ENCODE measurements at regions not wholly inside any gene's neighbourhood (a gene's known extent, or its start where the extent isn't known, plus 50 kb on each side); places are given as distances from the start of the nearest gene placed in this dataset.

DNA sequence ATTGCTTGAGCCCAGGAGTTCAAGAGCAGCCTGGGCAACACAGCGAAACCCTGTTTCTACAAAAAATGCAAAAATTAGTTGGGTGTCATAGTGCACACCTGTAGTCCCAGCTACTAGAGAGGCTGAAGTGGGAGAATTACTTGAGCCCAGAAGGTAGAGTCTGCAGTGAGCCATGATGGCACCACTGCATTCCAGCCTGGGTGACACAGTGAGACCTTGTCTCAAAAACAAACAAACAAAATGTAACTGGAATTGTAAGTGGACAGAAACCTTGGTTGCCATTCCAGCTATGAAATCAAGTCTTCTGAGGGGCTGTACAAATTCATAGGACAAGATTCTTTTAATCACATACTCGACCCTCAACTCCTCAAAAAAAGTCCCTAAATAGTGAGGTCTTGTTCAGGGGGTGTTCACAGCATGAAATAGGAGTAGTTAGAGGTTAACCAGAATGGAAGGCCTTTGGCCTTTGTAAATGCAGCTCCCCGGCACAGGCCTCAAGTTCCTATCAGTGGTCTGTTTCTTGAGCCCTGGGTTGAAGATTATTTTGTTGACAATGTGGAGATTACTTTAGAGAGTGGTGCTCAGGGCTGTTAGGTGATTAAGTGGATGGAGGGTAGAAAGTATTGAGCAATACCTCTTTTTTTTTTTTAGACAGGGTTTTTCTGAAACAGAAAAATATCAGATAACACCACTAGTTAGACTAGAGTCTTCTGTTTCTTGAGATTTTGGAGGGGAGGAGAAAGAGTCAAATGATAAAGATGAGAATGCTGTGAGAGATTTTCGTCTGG is 138.7 kb upstream of the ZNF648 start:
- Histone ChIP-seq H3K4me1 (ENCODE audit: control insufficient read depth in 1 of 2, insufficient read depth in 2 of 2, low read length in 2 of 2) (no peaks in the 10 kb centered on the region), H3K27me3 (ENCODE audit: insufficient read depth, low read length) (no peaks in the 10 kb centered on the region), H3K36me3 (ENCODE audit: control insufficient read depth in 1 of 2, insufficient read depth in 2 of 2, low read length in 2 of 2) (no peaks in the 10 kb centered on the region), H3K4me2 (ENCODE audit: low read length) (no peak overlapping the region), H3K9ac (ENCODE audit: low read length) (no peak overlapping the region), H3K9me3 (ENCODE audit: control insufficient read depth in 1 of 2, insufficient read depth in 1 of 2, low read depth in 1 of 2, low read length in 2 of 2) (no peaks in the 10 kb centered on the region), H3K9me2 (ENCODE audit: insufficient read depth) (no peaks in the 10 kb centered on the region), H4K20me1 (ENCODE audit: insufficient read depth) (no peaks in the 10 kb centered on the region), H2AFZ (ENCODE audit: low read depth, low read length, poor library complexity, severe bottlenecking) (no peak overlapping the region), H3K4me3 (replicated peaks in 1 of 2; ENCODE audit: low read depth in 1 of 2, low read length in 2 of 2) (no peak overlapping the region), H3K27ac (ENCODE audit: low read depth, low read length) (no peak overlapping the region), H3K79me2 (ENCODE audit: insufficient read depth, low read length) (no peaks in the 10 kb centered on the region)
- TF ChIP-seq POLR2A (IDR thresholded peaks at IDR 0.05; ENCODE audit: borderline replicate concordance, extremely low read depth, insufficient read depth, insufficient read length) (no peak), POLR2AphosphoS5 (IDR thresholded peaks at IDR 0.05; ENCODE audit: low read depth, low read length) (no peak), CTCF (IDR thresholded peaks at IDR 0.05 in 2 of 3, conservative IDR thresholded peaks at IDR 0.05 in 1 of 3; ENCODE audit: borderline replicate concordance in 1 of 3, insufficient read depth in 1 of 3, low read depth in 2 of 3, low read length in 2 of 3) (no peak), ATF3 (IDR thresholded peaks at IDR 0.05) (no peak), EZH2phosphoT487 (IDR thresholded peaks at IDR 0.05; ENCODE audit: borderline replicate concordance) (no peak), EZH2 (IDR thresholded peaks at IDR 0.05) (no peak), JUND (IDR thresholded peaks at IDR 0.05) (no peak), CBX3 (IDR thresholded peaks at IDR 0.05; ENCODE audit: low read depth) (no peak), TCF7L2 (IDR thresholded peaks at IDR 0.05; ENCODE audit: borderline replicate concordance, extremely low read depth, insufficient read depth, insufficient read length) (no peak), ZFX (IDR thresholded peaks at IDR 0.05) (no peak), ZNF274 (IDR thresholded peaks at IDR 0.05; ENCODE audit: low read depth, low read length) (no peak), FOSL1 (IDR thresholded peaks at IDR 0.05; ENCODE audit: low read depth) (no peak)
- RAD21 ChIA-PET (ENCODE audit: low non-redundant PET in 1 of 2, low total read pairs in 2 of 2, uncharacterized antibody in 2 of 2, unreplicated experiment in 2 of 2): no interaction called here
- CTCF ChIA-PET: interaction anchor here (1.4 to 2.1 kb wide), 2 partner anchors 57 to 119 kb away, joined by 4 to 6 read pairs; no protein-coding TSS in a partner anchor
- POLR2A ChIA-PET: no interaction called here
- intact Hi-C loops (cut with micrococcal nuclease): no loop called here
- DNase-seq (ENCODE audit: low read depth, low spot score) (no peak), ATAC-seq (no peak)
- no TSS peak for BruUV-seq (replicated peaks)

Data from HCT116 (cell line).